GM12892 (cell line): ENCODE measurements at regions not wholly inside any gene's neighbourhood (a gene's known extent, or its start where the extent isn't known, plus 50 kb on each side); places are given as distances from the start of the nearest gene placed in this dataset.

ENCODE experiments used
- DNase-seq: peaks from one replicate; pipeline ENCODE4 v3.0.0; 2011; ENCODE audit not compliant: insufficient read length
- FAIRE-seq: peaks from 2 replicates; lab custom pipeline; 2011; peaks lifted over from hg19 to GRCh38; lab: Jason Lieb, UNC
- POLR2A ChIP-seq: IDR thresholded peaks from 2 replicates; pipeline ENCODE4 v1.6.1; 2011; ENCODE audit warnings: low read depth, low read length, control low read depth
- POLR2AphosphoS5 ChIP-seq: IDR thresholded peaks from 2 replicates; pipeline ENCODE4 v1.6.1; 2011; ENCODE audit warnings: low read depth, low read length, control low read depth
- TAF1 ChIP-seq: IDR thresholded peaks from 2 replicates; pipeline ENCODE4 v1.6.1; 2011; ENCODE audit warnings: low read depth, mild to moderate bottlenecking, control low read depth, low read length, borderline replicate concordance

DNA sequence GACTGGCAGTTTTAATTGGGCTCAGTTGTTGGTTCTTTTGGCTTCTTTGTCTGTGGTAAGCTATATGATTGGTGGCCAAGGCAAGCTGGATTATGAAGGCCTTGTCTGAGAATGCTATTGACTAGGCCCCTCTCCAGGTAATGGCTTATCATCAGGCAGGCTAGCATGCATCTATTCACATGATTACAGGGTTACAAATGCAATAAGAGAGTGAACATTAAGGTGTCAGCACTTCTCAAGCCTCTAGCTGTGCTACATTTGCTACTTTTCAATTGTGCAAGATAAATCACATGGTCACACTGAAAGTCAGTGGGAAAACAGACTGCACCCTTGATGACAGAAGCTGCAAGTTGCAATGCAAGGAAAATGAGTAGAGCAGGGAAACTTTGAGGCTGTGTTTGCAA lies 550.9 kb upstream of the TMPRSS15 start:
- DNase-seq (no peak), FAIRE-seq (no peak)
- no peak for TF ChIP-seq POLR2AphosphoS5
- TF ChIP-seq TAF1: no peak
- TF ChIP-seq POLR2A: no peak

- TF ChIP-seq TAF1 (no peak), POLR2AphosphoS5 (no peak), POLR2A (no peak)
- no peak for DNase-seq
- FAIRE-seq: no peak
These were observed 556.2 kb upstream of the TMPRSS15 start for GRCh38 chr21:18959817-18960216.

GRCh38 chr21:18960306-18960705 lies 556.7 kb upstream of the TMPRSS15 start:
- DNase-seq (no peak), FAIRE-seq (no peak)
- no peak for TF ChIP-seq TAF1
- TF ChIP-seq POLR2AphosphoS5: no peak
- no peak for TF ChIP-seq POLR2A

GRCh38 chr21:18970416-18970815 lies 566.8 kb upstream of the TMPRSS15 start:
- FAIRE-seq (no peak), DNase-seq (no peak)
- TF ChIP-seq POLR2AphosphoS5 (no peak), POLR2A (no peak), TAF1 (no peak)

GRCh38 chr21:18970941-18971340 lies 567.4 kb upstream of the TMPRSS15 start:
- no peak for DNase-seq
- no peak for TF ChIP-seq POLR2AphosphoS5
- TF ChIP-seq POLR2A: no peak
- no peak for TF ChIP-seq TAF1
- no peak for FAIRE-seq

GRCh38 chr21:18985584-18985983 lies 582.0 kb upstream of the TMPRSS15 start:
- DNase-seq (no peak), FAIRE-seq (no peak)
- TF ChIP-seq POLR2A (no peak), POLR2AphosphoS5 (no peak), TAF1 (no peak)

- DNase-seq (no peak), FAIRE-seq (no peak)
- TF ChIP-seq POLR2A (no peak), TAF1 (no peak), POLR2AphosphoS5 (no peak)
These were observed 582.6 kb upstream of the TMPRSS15 start for GRCh38 chr21:18986197-18986596.

DNA sequence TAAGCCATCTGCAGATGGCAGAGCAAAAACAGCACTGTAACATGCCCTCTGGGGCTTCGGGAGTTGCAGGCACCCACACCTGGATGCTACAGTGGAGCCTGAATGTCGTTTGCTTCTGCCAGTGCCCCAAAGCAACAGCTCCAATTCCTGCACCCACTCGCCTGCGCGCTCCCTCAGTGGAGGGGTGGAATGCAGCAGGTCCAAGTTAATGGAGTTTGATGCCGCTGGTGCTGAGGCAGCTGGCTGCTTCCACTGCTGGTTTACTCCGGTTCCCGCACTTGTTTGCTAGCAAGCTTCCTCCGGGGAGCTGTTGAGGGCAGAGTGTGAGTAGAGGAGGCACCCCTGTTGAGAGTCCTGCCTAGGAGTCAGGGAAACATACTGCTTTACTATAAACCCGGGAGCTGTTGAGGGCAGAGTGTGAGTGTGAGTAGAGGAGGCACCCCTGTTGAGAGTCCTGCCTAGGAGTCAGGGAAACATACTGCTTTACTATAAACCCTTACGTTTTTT lies 584.0 kb upstream of the TMPRSS15 start:
- DNase-seq (no peak), FAIRE-seq (no peak)
- TF ChIP-seq POLR2A (no peak), TAF1 (no peak), POLR2AphosphoS5 (no peak)

GRCh38 chr21:18989953-18990495 lies 586.4 kb upstream of the TMPRSS15 start:
- DNase-seq (no peak), FAIRE-seq (no peak)
- TF ChIP-seq POLR2A: no peak
- TF ChIP-seq TAF1: no peak
- TF ChIP-seq POLR2AphosphoS5: no peak

DNA sequence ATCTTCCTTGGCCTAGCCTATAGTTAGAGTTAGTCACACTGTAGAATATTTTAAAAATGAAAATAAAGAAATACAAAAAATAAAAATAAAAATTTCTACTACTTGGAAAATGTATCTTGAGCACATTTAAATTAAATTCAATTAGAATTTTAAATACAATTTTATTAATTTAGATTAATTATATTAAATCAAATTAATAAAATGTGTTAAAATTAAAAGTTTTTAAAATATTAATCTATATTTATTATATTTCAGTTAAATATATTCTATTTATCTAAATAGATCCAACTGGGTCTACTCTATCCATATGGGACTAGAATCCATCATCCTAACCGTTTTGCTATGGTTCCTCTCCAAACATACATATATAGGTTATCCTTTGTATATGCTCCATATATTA lies 588.3 kb upstream of the TMPRSS15 start:
- TF ChIP-seq POLR2AphosphoS5 (no peak), TAF1 (no peak), POLR2A (no peak)
- no peak for FAIRE-seq
- DNase-seq: no peak

- DNase-seq (no peak), FAIRE-seq (no peak)
- TF ChIP-seq POLR2A (no peak), POLR2AphosphoS5 (no peak), TAF1 (no peak)
These were observed 606.7 kb upstream of the TMPRSS15 start for GRCh38 chr21:19010251-19010650.

GRCh38 chr21:19010996-19011395 lies 607.4 kb upstream of the TMPRSS15 start:
- TF ChIP-seq TAF1: no peak
- DNase-seq (no peak), FAIRE-seq (no peak)
